NCI-H2196 (cell line): ENCODE measurements at regions not wholly inside any gene's neighbourhood (a gene's known extent, or its start where the extent isn't known, plus 50 kb on each side); places are given as distances from the start of the nearest gene placed in this dataset.
"Not testable (repeated sequence)": the region's sequence is repeated elsewhere in the genome, so short reads cannot be mapped to it uniquely, and the experiment has no call there.

Source experiments
- DNase-seq: peaks from one replicate; lab custom pipeline; 2025; ENCODE audit not compliant: unreplicated experiment; lab: John Stamatoyannopoulos, UW

- DNase-seq = no peak
Measured at GRCh38 chr14:29982171-29982570, 54.5 kb upstream of the PRKD1 start.

DNA sequence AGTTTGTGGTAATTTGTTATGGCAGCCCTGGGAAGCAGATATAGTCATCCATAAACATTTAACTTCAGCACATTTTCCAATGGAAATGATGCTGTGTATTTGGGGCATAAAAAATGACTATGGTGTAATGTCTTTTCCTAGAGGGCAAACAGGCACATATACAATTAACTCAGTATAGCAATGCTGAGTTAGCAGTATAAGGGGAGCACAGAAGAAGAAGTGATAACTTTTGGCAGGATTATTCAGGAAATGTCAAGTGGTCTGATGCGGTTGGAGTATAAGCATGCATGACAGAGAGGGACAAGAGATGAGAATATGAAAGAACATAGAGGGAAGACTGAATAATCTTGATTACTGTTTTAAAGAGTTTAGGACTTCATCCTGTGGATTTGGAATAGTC lies 55.3 kb upstream of the PRKD1 start:
- no peak for DNase-seq

- DNase-seq = not testable (repeated sequence)
Measured at GRCh38 chr14:29990344-29990857, 62.8 kb upstream of the PRKD1 start.

- no peak for DNase-seq
Measured at GRCh38 chr14:29990993-29991392, 63.3 kb upstream of the PRKD1 start.

DNA sequence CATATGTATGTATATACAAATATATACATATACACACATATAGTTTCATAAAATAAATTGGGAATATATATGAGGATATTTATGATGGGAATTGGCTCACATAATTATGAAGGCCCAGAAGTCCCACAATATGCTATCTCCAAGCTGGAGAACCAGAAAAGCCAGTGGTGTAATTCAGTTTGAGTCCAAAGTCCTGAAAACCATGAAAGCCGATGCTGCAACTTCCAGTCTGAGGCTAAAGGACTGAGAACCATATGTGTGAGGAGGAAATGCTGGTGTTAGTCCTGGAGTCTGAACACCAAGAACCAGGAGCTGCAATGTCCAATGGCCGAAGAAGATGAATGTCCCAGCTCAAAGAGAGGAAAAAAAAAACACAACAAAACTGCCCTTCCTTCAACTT lies 65.5 kb upstream of the PRKD1 start:
- DNase-seq = no peak

DNA sequence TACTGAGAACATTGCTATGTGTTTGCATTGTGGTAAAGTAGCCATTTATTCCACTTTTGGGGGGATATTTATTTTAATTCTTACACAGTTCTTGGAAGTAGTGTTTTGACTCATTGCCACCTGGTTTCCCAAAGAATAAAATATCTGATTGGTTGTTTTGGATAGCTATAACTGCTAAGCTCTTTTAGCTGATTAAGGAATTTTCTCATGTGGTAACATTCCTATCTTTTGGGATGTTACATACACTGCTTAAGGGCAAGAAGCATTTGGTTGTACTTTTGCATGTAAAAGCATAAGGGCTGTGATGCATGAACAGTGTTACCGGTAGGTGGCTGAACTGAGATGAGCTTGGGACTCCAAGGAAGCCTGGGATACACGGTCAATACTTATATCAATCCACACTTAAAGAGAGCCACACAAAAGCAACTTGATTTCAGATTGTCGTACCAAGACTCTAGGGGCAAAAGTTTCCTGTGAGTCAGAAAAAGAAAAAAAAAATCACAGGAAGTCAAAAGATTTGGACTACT lies 71.4 kb upstream of the PRKD1 start:
- DNase-seq = no peak

DNA sequence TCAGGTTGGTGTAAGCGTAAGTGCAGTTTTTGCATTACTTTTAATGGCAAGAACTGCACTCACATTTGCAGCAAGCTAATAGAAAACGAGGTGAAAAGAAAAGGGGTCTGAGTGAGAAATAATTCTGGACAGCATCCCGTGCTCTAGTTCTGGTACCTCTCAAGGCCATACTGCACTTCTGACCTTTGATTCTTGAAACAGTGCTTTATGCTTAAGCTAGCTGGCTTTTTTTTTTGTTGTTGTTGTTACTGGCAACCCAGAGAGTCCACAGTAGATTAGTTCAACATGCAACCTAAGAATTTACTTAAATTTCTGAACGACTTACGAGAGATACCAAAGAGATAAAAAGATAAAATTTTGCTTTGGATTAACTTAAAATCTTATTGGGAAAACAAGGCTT lies 75.2 kb upstream of the PRKD1 start:
- no peak for DNase-seq

GRCh38 chr14:30005114-30005808 lies 77.6 kb upstream of the PRKD1 start:
- peak; percentile 58 for DNase-seq

- DNase-seq = no peak
Measured at GRCh38 chr14:30006695-30007094, 79.0 kb upstream of the PRKD1 start.

DNA sequence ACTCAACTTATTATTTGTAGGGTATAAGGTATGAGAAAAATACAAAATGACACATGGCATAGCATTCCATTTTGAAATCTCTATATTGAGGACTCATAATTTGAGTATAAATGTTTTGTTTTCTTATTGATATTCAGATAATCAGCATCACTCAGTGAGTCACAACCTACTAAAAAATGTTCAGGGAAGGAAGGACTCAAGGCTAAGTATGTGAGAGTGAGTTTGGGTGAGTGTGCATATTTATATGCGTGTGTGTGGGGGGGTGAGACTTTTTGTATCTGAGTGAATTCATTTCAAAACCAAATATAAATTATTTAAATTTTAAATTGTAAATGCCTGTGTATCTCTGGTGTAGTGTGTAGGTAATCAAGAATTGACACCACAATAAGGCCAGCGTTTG lies 87.8 kb upstream of the PRKD1 start:
- DNase-seq = no peak

- no peak for DNase-seq
Measured at GRCh38 chr14:30016002-30016401, 88.4 kb upstream of the PRKD1 start.

GRCh38 chr14:30017370-30017993 lies 89.8 kb upstream of the PRKD1 start:
- no peak for DNase-seq

GRCh38 chr14:30020271-30020670 lies 92.6 kb upstream of the PRKD1 start:
- DNase-seq = no peak

GRCh38 chr14:30020687-30021086 lies 93.0 kb upstream of the PRKD1 start:
- no peak for DNase-seq

DNA sequence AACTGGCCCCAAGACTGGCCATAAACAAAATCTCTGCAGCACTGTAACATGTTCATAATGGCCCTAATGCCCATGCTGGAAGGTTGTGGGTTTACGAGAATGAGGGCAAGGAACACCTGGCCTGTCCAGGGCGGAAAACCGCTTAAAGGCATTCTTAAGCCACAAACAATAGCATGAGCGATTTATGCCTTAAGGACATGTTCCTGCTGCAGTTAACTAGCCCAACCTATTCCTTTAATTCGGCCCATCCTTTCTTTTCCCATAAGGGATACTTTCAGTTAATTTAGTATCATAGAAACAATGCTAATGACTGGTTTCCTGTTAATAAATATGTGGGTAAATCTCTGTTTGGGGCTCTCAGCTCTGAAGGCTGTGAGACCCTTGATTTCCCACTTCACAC lies 95.7 kb upstream of the PRKD1 start:
- not testable (repeated sequence) for DNase-seq

DNA sequence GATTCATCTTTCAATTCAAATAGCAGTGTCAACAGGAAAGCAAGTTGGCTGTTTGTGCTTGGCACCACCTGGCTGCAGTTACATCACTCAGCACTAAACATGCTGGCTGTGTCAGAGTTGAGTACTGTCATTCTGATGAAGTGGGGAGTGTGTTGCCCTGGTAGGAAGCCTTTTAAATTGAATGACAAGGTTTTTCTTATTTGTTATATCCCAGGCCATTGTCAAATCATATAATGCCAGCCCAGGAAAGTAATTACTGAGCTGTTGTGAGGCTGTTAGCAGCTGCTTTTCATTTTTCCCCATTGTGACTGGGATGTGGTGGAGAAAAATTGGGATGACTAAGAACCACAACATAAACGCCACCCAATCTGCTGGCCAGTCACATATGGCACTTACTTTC lies 106.5 kb upstream of the PRKD1 start:
- DNase-seq = no peak

DNA sequence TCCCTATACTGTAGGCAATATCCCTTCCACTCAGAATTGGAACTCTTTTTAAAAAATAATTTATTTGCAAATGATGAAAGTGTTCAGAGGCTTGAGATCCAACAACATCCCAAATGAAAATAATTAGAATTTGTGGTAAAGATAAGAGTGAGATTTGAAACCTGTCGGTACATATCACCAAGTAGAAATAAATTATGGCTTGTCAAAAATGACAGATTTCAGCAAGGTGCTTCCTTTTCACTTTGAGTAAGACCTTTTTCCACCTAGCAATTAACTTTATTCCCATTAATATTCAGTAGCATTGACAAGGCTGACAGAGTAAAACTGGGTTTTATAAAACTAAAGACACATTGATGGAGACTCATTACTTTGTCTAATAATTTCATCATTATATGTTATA lies 107.7 kb upstream of the PRKD1 start:
- no peak for DNase-seq

DNA sequence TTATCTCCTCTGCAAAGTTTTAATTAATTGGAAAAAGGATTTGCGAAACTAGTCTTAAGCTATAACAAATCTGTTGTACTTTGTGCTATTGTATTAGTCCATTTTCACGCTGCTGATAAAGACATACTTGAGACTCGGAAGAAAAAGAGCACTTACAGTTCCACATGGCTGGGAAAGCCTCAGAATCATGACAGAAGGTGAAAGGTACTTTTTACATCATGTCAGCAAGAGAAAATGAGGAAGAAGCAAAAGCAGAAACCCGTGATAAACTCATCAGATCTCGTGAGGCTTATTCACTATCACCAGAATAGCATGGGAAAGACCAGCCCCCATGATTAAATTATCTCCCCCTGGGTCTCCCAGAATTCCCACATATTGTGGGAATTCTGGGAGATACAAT lies 118.1 kb upstream of the PRKD1 start:
- no peak for DNase-seq

DNA sequence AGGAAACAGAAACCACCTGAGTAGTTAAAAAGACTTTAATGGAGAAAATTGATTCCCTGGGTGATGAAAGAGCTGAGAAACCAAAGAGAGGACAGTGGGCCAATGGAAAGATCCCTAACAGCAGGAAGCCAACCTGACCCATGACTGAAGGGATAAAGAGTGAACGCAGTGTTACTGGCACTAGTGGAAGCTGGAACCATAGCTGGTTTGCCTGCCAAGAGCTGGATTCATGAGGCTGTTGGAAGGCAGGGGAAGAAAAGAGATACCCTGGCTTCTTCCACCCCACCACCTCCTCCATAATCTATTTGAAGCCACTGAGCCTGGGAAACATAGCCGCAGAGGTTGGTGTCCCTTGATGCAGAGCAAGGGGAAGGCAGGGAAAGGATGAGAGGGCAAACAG lies 125.5 kb upstream of the PRKD1 start:
- DNase-seq = no peak

- DNase-seq = no peak
Measured at GRCh38 chr14:30054201-30054600, 126.6 kb upstream of the PRKD1 start.

DNA sequence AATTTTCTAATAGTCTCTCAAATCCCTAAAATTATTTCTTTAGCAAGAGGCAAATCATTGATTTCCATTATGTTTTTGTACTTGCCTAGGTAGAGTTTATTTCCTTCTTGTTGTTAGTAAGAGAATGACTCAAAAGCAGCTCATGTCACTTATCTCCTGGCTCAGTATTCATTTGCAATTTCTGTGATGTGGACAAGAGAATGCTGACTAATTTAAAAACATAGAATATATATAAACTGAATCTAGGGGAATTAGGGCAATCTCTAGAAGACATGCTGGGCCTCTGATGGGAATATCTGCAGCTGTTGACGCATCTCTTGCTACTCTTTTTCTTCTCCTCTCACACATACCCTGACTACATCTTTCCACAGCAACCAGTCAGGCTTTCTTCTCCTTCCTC lies 130.8 kb upstream of the PRKD1 start:
- DNase-seq = no peak

DNA sequence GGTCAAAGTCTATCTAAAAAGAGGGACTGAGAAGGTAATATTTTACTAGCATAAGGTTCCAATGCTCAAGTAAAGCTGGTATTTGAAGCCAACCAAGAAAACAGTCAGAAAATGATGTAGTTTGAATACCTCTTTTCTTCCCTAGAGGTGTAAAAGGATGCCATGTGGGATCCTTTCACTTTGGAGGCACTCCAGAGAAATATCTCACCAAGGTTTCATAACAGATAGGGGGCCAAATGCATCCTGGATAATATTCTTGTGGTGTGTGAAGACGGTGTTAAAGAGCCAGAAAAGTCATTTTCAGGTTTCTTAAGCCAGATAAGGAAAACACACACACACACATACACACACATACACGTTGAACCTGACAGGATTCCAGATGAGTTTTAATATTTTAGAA lies 136.1 kb upstream of the PRKD1 start:
- no peak for DNase-seq

DNA sequence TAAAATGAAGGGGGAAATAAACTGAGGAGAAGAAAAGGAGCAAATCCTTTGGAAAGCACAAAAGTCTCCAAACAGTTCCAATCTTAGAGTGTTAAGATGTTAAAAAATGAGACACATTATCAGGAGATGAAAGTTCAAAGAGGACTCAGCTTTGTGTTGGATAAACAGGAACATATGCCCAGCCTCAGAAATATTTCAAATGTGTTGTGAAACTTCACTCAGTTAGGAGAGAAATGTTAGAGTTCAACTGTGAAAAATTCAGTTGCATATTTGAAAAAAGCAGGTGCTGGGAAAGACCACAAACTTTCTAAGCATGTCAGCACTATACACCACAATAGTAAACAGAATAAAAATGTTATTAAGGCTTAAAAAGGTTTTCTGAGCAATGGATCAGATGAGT lies 136.8 kb upstream of the PRKD1 start:
- no peak for DNase-seq
